ENCODE measurements at regions not wholly inside any gene's neighbourhood (a gene's known extent, or its start where the extent isn't known, plus 50 kb on each side); places are given as distances from the start of the nearest gene placed in this dataset.

GRCh38 chr2:204046145-204046544, 109.6 kb downstream of the ICOS start:
- DNase-seq (ENCODE audit: low read depth), result no peak

GRCh38 chr2:204049635-204050034, 113.1 kb downstream of the ICOS start:
- DNase-seq (ENCODE audit: low read depth), result no peak

DNA sequence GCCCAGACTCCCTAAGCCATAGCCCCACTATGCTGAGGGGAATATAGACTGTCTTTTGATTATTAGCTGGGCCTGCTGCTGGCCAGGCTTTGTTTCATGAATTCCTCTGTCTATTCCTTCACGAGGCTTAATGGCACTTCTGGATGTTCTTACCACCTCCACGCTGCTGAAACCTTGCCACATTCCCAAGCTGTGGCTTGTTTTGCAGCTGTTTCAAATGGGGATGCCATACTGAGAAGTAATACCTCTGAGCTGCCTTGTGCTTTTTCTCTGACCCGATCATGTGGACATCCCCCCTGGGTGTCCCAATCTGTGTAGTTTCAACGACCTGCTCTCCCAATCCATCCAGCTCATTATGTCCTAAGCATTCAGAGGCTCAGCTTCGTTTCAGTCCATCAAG, 114.1 kb downstream of the ICOS start:
- DNase-seq (ENCODE audit: low read depth), result no peak

- peak; percentile 13 for DNase-seq (ENCODE audit: low read depth)
These were observed 114.9 kb downstream of the ICOS start for GRCh38 chr2:204051476-204051875.

GRCh38 chr2:204051984-204052556, 115.5 kb downstream of the ICOS start:
- no peak for DNase-seq (ENCODE audit: low read depth)

DNA sequence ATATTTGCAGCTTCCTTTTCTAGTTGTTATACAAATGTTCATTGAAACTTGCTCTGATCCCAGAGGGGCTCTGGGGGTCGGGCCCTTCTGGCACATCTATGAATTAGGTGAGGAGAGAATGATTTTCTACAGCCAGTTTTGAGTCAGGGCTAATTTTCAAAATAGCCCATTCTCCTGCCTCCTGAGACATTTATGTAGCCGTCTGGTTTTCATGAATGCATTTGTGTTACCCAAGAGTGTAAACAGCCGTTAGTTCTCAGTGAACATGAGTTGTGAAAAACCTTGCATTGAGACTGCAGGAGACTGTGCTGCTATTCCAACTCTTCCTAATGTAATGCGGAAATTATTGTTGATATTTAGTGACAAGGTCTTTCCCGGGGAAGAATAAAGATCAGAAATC, 122.5 kb downstream of the ICOS start:
- DNase-seq (ENCODE audit: low read depth), result no peak

DNA sequence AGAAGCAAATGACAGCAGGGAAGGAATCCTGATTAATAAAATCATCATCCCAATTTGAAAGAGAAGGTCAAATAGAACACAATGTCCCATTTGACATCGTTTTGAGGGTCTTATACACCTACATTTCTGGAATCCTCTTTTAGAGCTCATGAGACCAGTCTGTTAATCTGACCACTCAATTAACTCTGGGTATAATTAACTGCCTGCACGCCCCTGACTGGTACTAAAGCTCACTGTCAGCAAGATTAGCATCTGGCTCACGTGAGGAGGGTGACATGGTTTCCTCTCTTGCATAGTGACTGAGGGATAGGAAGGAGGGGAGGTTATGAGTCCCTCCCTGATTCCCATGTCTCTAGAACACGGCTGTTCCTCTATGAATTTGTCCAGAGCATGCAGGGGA, 124.3 kb downstream of the ICOS start:
- DNase-seq (ENCODE audit: low read depth), result no peak

DNA sequence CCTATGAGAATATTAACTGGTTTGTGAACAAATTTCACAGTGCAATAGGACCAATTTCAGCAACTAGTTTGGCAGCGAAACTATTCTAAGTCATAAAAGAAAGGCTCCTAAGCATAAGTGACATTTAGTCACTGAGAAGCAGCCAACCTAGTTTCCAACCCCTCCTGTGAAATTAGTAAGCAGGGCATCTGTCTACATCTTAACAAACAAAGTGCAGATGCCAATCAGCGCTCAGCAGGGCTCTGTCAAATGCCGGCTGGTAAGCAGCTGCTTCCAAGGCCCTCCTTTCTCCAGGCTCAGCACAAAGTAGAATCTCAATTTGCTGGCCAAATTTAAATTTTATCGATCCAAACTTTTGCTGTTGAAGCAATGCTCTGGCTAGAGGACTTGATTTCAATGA, 124.7 kb downstream of the ICOS start:
- DNase-seq (ENCODE audit: low read depth), result no peak

DNA sequence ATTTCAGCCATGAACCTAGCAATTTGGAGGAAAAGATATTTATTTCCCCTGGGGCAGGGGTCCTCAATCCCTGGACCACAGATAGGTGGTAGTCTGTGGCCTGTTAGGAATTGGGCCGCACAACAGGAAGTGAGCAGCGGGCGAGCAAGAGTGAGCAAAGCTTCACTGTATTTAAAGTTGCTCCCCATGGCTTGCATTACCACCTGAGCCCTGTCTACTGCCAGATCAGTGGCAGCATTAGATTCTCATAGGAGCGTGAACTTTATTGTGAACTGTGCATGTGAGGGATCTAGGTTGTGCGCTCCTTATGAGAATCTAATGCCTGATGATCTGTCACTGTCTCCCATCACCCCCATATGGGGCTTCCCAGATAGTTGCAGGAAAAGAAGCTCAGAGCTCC, 127.6 kb downstream of the ICOS start:
- DNase-seq (ENCODE audit: low read depth), result no peak

DNA sequence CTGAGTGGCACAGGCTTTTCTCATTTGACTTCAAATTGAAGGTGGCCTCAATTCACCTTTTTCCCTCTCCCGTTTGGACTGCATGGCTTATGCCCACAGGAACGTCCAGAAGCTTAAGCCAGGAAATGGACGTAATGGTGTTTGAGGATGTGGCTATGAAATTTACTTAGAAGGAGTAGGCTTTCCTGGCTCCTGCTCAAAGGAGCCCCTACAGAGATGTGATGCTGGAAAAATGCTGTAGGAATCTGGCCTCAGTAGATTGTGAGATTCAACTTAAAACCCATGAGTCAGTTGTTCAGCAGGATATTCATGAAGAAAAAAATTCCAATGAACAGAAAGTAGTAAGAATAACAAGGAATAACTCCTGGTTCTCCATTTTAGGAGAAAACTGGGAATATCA, 129.0 kb downstream of the ICOS start:
- peak; percentile 35 for DNase-seq (ENCODE audit: low read depth)

DNA sequence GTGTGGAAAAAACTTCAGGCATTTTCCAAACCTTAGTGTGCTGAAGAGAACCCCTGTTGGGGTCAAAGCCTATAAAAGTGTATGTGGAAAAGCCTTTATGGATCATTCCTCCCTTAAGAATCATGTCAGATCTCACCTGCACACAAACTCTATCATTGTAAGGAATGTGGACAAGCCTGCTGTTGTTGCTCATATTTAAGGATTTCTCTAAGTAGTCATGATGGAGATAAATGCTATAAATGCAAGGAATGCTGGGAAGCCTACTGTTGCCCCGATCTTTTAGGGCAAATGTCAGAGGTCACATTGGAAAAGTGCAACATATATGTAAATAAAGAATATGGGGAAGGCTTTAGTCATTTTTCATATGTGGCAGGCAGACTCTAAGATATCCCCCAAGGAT, 129.5 kb downstream of the ICOS start:
- no peak for DNase-seq (ENCODE audit: low read depth)

GRCh38 chr2:204069804-204070203, 133.2 kb downstream of the ICOS start:
- no peak for DNase-seq (ENCODE audit: low read depth)

GRCh38 chr2:204072443-204073324, 136.1 kb downstream of the ICOS start:
- DNase-seq (ENCODE audit: low read depth), result no peak

GRCh38 chr2:204074456-204074855, 137.9 kb downstream of the ICOS start:
- no peak for DNase-seq (ENCODE audit: low read depth)

- DNase-seq (ENCODE audit: low read depth), result no peak
These were observed 141.6 kb downstream of the ICOS start for GRCh38 chr2:204078003-204078698.

GRCh38 chr2:204081487-204082425, 145.2 kb downstream of the ICOS start:
- DNase-seq (ENCODE audit: low read depth), result no peak

GRCh38 chr2:204086167-204086566, 149.6 kb downstream of the ICOS start:
- no peak for DNase-seq (ENCODE audit: low read depth)

- no peak for DNase-seq (ENCODE audit: low read depth)
These were observed 152.5 kb downstream of the ICOS start for GRCh38 chr2:204089105-204089504.

DNA sequence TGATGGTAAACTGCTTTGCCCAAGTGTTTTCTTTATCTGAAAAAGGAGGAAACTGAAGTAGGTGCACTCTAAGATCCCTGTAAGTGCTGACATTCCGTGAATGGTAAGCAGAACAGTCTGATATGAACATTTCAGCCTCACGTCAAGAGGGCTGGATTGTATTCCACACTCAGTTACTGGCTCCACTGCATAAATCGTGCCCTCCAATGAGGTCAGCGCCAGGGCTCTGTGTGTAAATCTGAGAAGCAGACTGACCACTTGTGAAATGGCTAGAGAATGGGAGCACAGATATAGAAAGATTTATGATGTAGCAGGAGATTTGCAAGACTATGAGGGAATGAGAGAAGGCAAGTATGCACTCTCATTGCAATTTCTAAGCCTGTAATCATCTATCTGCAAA, 153.0 kb downstream of the ICOS start:
- DNase-seq (ENCODE audit: low read depth), result no peak

DNA sequence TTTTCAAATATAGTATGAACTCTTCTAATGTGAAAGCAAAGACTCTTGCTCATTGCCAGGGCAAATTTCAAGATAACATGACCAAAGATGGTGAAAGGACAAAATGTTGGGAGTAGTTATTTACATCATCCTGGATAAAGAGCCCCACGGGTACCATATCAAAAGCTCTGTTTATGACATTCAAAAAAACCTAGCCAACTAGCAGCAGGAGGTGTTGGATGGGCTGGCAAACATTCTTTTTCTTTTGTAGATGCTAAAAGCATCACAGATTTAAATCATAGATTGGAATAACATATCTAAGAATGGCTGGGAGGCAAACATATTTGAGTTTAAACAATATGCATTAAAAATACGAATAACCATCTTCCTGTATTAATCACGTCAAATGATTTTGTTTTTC, 153.5 kb downstream of the ICOS start:
- DNase-seq (ENCODE audit: low read depth), result no peak

DNA sequence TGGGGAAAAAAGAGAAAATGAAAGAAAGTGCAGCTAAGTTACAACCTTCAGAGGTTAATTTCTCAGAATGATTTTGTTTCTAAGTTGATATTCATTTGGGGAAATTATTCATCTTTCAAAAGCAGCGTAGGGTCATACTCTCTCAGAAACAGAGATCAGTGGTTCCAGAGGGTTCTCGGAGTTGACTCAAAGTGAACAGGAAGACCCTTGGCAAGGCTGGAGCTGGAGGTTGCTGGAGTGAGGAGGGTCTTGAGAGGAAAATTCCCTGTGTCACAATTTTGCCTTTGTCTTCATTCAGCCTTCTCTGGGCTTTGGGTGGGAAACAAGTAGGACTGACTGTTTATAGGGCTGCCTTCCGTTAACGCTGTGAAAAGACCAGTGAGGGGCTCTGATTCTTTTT, 168.2 kb downstream of the ICOS start:
- DNase-seq (ENCODE audit: low read depth), result no peak
